ENCODE measurements at regions not wholly inside any gene's neighbourhood (a gene's known extent, or its start where the extent isn't known, plus 50 kb on each side); places are given as distances from the start of the nearest gene placed in this dataset.
A peak's percentile ranks its signal among the peaks of the same experiment; 100 is the strongest.

DNA sequence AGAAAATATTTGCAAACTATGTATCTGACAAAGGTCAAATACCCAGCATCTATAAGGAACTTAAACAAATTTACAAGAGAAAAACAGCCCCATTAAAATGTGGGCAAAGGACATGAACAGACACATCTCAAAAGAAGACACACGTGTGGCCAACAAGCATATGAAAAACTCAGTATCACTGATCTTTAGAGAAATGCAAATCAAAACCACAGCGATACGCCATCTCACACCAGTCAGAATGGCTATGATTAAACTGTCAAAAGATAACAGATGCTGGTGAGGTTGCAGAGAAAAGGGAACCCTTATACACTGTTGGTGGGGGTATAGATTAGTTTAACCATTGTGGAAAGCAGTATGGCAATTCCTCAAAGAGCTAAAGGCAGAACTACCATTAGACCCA lies 64.3 kb upstream of the RBMS1 start:
- TF ChIP-seq EP300 (IDR thresholded peaks at IDR 0.05; ENCODE audit: borderline replicate concordance) (no peak), YY1 (IDR thresholded peaks at IDR 0.05; ENCODE audit: low read depth) (no peak)

DNA sequence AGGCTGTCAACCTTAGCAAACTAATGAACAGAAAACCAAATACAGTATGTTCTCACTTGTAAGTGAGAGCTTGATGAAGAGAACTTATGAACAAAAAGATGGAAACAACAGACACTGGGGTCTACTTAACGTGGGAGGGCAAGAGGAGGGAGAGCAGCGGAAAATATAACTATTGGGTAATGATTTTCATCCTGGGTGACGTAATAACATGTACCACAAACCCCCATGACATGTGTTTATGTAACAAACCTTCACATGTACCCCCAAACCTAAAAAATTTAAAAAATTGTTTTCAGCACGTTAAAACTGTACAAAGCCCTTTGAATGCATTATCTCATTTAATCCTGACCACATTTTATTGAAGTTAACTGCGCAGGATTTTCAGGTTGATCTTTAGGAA lies 64.9 kb upstream of the RBMS1 start:
- no peak for TF ChIP-seq CEBPB (IDR thresholded peaks at IDR 0.05)
- TF ChIP-seq TCF12 (IDR thresholded peaks at IDR 0.05; ENCODE audit: low read depth): no peak
- no peak for TF ChIP-seq FOXM1 (IDR thresholded peaks at IDR 0.05; ENCODE audit: borderline replicate concordance, low read depth)
- no peak for TF ChIP-seq TEAD4 (IDR thresholded peaks at IDR 0.05)
- no peak for TF ChIP-seq ZBTB7A (IDR thresholded peaks at IDR 0.05; ENCODE audit: low read depth)
- no peak for TF ChIP-seq MAX (IDR thresholded peaks at IDR 0.05)
- TF ChIP-seq USF1 (IDR thresholded peaks at IDR 0.05): no peak
- TF ChIP-seq EP300 (IDR thresholded peaks at IDR 0.05; ENCODE audit: borderline replicate concordance): no peak
- no peak for TF ChIP-seq NFIC (IDR thresholded peaks at IDR 0.05)

GRCh38 chr2:160561551-160562295 lies 68.1 kb upstream of the RBMS1 start:
- TF ChIP-seq TEAD4 (IDR thresholded peaks at IDR 0.05) (0 out of 2 replicates have a peak, but pooled peaks have one; percentile 18), REST (IDR thresholded peaks at IDR 0.05; ENCODE audit: low read depth) (no peak), ZBTB7A (IDR thresholded peaks at IDR 0.05; ENCODE audit: low read depth) (no peak), EGR1 (IDR thresholded peaks at IDR 0.05) (no peak)

- TF ChIP-seq ZBTB7A (IDR thresholded peaks at IDR 0.05; ENCODE audit: low read depth): no peak
Observed at GRCh38 chr2:160562730-160563129, 69.1 kb upstream of the RBMS1 start.

DNA sequence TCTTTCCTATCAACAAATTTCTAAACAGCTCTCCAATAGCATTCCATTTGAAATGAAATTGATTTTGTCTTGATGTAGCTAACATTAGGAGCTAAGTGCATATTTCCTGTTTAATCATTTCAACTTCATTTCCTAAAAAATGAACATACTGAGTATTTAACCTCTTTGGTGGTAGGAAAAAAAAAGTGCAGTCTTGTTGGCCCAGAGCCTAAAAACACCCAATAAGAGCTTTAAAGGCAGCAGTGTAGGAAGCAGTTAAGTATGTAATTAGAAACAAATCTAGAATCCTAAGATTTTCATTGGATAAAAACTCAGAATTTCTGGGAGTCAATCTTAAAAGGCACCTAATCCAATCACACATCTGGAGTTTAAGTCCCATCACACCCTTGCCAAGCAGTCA lies 71.0 kb upstream of the RBMS1 start:
- no peak for TF ChIP-seq USF1 (IDR thresholded peaks at IDR 0.05)
- TF ChIP-seq NFIC (IDR thresholded peaks at IDR 0.05): peak; percentile 27; the same call in 1 of the 2 replicates

GRCh38 chr2:160565099-160565845 lies 71.7 kb upstream of the RBMS1 start:
- TF ChIP-seq CREB1 (IDR thresholded peaks at IDR 0.05; ENCODE audit: low read depth) (no peak), REST (IDR thresholded peaks at IDR 0.05; ENCODE audit: low read depth) (no peak), TCF12 (IDR thresholded peaks at IDR 0.05; ENCODE audit: low read depth) (no peak), RAD21 (IDR thresholded peaks at IDR 0.05; ENCODE audit: low read depth) (no peak), MAX (IDR thresholded peaks at IDR 0.05) (no peak), USF1 (IDR thresholded peaks at IDR 0.05) (no peak), NFIC (IDR thresholded peaks at IDR 0.05) (no peak), EGR1 (IDR thresholded peaks at IDR 0.05) (no peak), YY1 (IDR thresholded peaks at IDR 0.05; ENCODE audit: low read depth) (no peak), FOXM1 (IDR thresholded peaks at IDR 0.05; ENCODE audit: borderline replicate concordance, low read depth) (no peak)

DNA sequence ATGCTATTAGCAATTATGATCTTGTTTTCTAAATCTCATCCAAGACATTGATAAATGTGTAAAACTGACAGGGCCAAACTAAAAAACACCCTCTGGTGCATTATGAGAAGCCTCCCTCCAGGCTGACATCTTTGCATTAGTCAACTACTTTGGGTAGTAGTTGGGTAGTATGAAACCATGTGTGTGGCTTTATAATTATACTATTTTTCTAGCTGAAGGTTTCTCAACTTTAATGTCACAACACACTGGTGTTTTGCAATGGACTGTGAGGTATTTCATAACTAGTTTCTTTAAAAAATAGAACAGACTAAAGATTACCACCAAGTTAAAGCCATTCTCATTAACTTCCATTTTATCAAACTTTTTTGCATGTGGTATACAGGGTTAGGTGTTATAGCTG lies 73.1 kb upstream of the RBMS1 start:
- TF ChIP-seq TEAD4 (IDR thresholded peaks at IDR 0.05): no peak
- TF ChIP-seq TAF1 (IDR thresholded peaks at IDR 0.05; ENCODE audit: low read depth): no peak
- TF ChIP-seq RAD21 (IDR thresholded peaks at IDR 0.05; ENCODE audit: low read depth): no peak
- TF ChIP-seq CEBPB (IDR thresholded peaks at IDR 0.05): no peak

All from Ishikawa (cell line).